CD14-positive monocyte (primary cell): ENCODE measurements at regions not wholly inside any gene's neighbourhood (a gene's known extent, or its start where the extent isn't known, plus 50 kb on each side); places are given as distances from the start of the nearest gene placed in this dataset.

ENCODE experiments used
- DNase-seq, 3 donors: peaks; one replicate each; pipeline ENCODE4 v3.0.0-alpha.2; 2011 to 2022
- H2AFZ ChIP-seq: 2 replicates; pipeline ENCODE4 v1.6.0; 2012; ENCODE audit warnings: mild to moderate bottlenecking, low read depth, low read length, inconsistent platforms; ENCODE audit not compliant: insufficient read depth, poor library complexity, severe bottlenecking
- H3K27ac ChIP-seq, 2 donors: 1 replicate in 1 of 2; 2 replicates in 1 of 2; pipeline ENCODE4 v1.5.1; 2012 to 2013; ENCODE audit warnings: low read length in 2 of 2, control low read depth in 1 of 2, inconsistent platforms in 1 of 2, low read depth in 1 of 2, mild to moderate bottlenecking in 1 of 2
- H3K27me3 ChIP-seq, 2 donors: one replicate each; pipeline versions ENCODE4 v1.6.0 to v1.6.1; 2011 to 2013; ENCODE audit warnings: low read length in 2 of 2; ENCODE audit not compliant: control insufficient read depth in 2 of 2, insufficient read depth in 2 of 2
- H3K36me3 ChIP-seq, 2 donors: replicated peaks in 1 of 2; 1 replicate in 1 of 2; 2 replicates in 1 of 2; pipeline versions ENCODE4 v1.5.1 to v1.6.1; 2012 to 2013; ENCODE audit warnings: low read length in 2 of 2, control low read depth in 1 of 2, inconsistent platforms in 1 of 2, mild to moderate bottlenecking in 1 of 2; ENCODE audit not compliant: insufficient read depth in 2 of 2, control insufficient read depth in 1 of 2
- H3K4me1 ChIP-seq, 2 donors: 1 replicate in 1 of 2; 2 replicates in 1 of 2; pipeline versions ENCODE4 v1.5.1 to v1.6.1; 2012 to 2013; ENCODE audit warnings: low read length in 2 of 2, control low read depth in 1 of 2, inconsistent platforms in 1 of 2, mild to moderate bottlenecking in 1 of 2, moderate library complexity in 1 of 2; ENCODE audit not compliant: insufficient read depth in 2 of 2, control insufficient read depth in 1 of 2
- H3K4me2 ChIP-seq: replicated peaks from 2 replicates; pipeline ENCODE3; 2012; ENCODE audit warnings: low read length, moderate library complexity, mild to moderate bottlenecking; ENCODE audit not compliant: poor library complexity, severe bottlenecking; ENCODE audit errors: extremely low read depth
- H3K4me3 ChIP-seq, 3 experiments: fragments of 200-600 bp in 1 of 3; sonication (generic) in 1 of 3; replicated peaks in 1 of 3; 1 replicate in 2 of 3; 2 replicates in 1 of 3; pipeline ENCODE4 v1.5.1; 2011 to 2013; ENCODE audit warnings: low read length in 3 of 3, mild to moderate bottlenecking in 3 of 3, control low read depth in 2 of 3, low read depth in 2 of 3, inconsistent platforms in 1 of 3, moderate library complexity in 1 of 3
- H3K79me2 ChIP-seq: 2 replicates; pipeline ENCODE4 v1.6.0; 2012; ENCODE audit warnings: mild to moderate bottlenecking, control low read depth, inconsistent platforms, low read length, moderate library complexity; ENCODE audit not compliant: insufficient read depth
- H3K9ac ChIP-seq: 2 replicates; pipeline ENCODE4 v1.6.0; 2017; ENCODE audit warnings: low read length, mild to moderate bottlenecking; ENCODE audit not compliant: insufficient read depth, poor library complexity, severe bottlenecking
- H3K9me3 ChIP-seq, 2 donors: replicated peaks in 1 of 2; 1 replicate in 1 of 2; 2 replicates in 1 of 2; pipeline versions ENCODE4 v1.5.1 to v1.6.1; 2012 to 2013; ENCODE audit warnings: low read length in 2 of 2, control low read depth in 1 of 2; ENCODE audit not compliant: control insufficient read depth in 1 of 2, insufficient read depth in 1 of 2
- H4K20me1 ChIP-seq: 2 replicates; pipeline ENCODE4 v1.6.0; 2012; ENCODE audit warnings: mild to moderate bottlenecking, low read length, control low read depth, moderate library complexity; ENCODE audit not compliant: insufficient read depth
- H3K27ac Mint-ChIP-seq, 7 donors: one replicate each; pipeline ENCODE4 v1.8.0; 2020; ENCODE audit warnings: mild to moderate bottlenecking in 7 of 7, mixed read lengths in 7 of 7, moderate library complexity in 6 of 7, inconsistent platforms in 2 of 7
- H3K27me3 Mint-ChIP-seq, 3 donors: one replicate each; pipeline ENCODE4 v1.8.0; 2021 to 2022; ENCODE audit warnings: low read depth in 3 of 3, mild to moderate bottlenecking in 3 of 3, mixed read lengths in 3 of 3, moderate library complexity in 3 of 3, inconsistent platforms in 1 of 3
- H3K36me3 Mint-ChIP-seq, 2 donors: one replicate each; pipeline ENCODE4 v1.8.0; 2020; ENCODE audit warnings: mixed read lengths in 2 of 2, inconsistent platforms in 1 of 2, mild to moderate bottlenecking in 1 of 2
- H3K4me1 Mint-ChIP-seq: one replicate; pipeline ENCODE4 v1.8.0; 2020; ENCODE audit warnings: mild to moderate bottlenecking, mixed read lengths
- H3K4me3 Mint-ChIP-seq, 2 donors: one replicate each; pipeline ENCODE4 v1.8.0; 2020; ENCODE audit warnings: mild to moderate bottlenecking in 2 of 2, mixed read lengths in 2 of 2, moderate library complexity in 1 of 2
- H3K9me3 Mint-ChIP-seq, 7 donors: one replicate each; pipeline ENCODE4 v1.8.0; 2020 to 2022; ENCODE audit warnings: mixed read lengths in 7 of 7, mild to moderate bottlenecking in 6 of 7, moderate library complexity in 6 of 7, inconsistent platforms in 2 of 7
- CTCF ChIP-seq: fragments of 200-600 bp; IDR thresholded peaks from one replicate; pipeline ENCODE4 v1.8.0; 2022; ENCODE audit warnings: antibody characterized with exemption, mild to moderate bottlenecking
- WGBS: methylation state at CpG from one replicate; pipeline ENCODE4 v1.1.5; 2013; ENCODE audit warnings: missing lambda C conversion rate; ENCODE audit not compliant: insufficient coverage; 5-methylcytosine and 5-hydroxymethylcytosine counted together
- intact Hi-C, 2 donors: fragments of 100-400 bp; cut with micrococcal nuclease; formaldehyde crosslinking; loops; one replicate each; pipeline versions ENCODE4 v1.15.0 to v1.15.1; 2023

- no peak overlapping the region for H3K27ac ChIP-seq
- WGBS = 100% methylated on average over 1 of the region's 5 CpGs
- H3K9me3 Mint-ChIP-seq = no peaks in the 10 kb centered on the region
Measured at GRCh38 chr7:25424855-25425254, 196.6 kb upstream of the NPVF start.

GRCh38 chr7:25427721-25428120 is 199.4 kb upstream of the NPVF start:
- no peak for TF ChIP-seq CTCF
- H3K79me2 ChIP-seq = no peaks in the 10 kb centered on the region
- no peak overlapping the region for H3K4me3 ChIP-seq
- no peak overlapping the region for H3K27ac Mint-ChIP-seq
- H3K4me1 ChIP-seq = no peaks in the 10 kb centered on the region
- H3K27me3 Mint-ChIP-seq = peaks cover 0 to 3% (median 2%) of the 10 kb centered on the region in 3 donors
- DNase-seq = peak in 2 of 3 donors; percentile 4 to 8
- WGBS = no CpG with 5 or more reads among the region's 1 CpG
- no peaks in the 10 kb centered on the region for H3K9me3 Mint-ChIP-seq
- H3K36me3 ChIP-seq = no peaks in the 10 kb centered on the region
- no peaks in the 10 kb centered on the region for H3K36me3 Mint-ChIP-seq
- no peaks in the 10 kb centered on the region for H3K27me3 ChIP-seq
- no peak overlapping the region for H3K9ac ChIP-seq
- no peak overlapping the region for H3K4me3 Mint-ChIP-seq
- peaks cover 6% of the 10 kb centered on the region for H3K4me1 Mint-ChIP-seq
- no peak overlapping the region for H3K4me2 ChIP-seq
- no peak overlapping the region for H2AFZ ChIP-seq
- no peaks in the 10 kb centered on the region for H3K9me3 ChIP-seq
- intact Hi-C loops = no loop called here
- no peak overlapping the region for H3K27ac ChIP-seq
- H4K20me1 ChIP-seq = no peaks in the 10 kb centered on the region

More at GRCh38 chr7:25424855-25425254, 196.6 kb upstream of the NPVF start:
- Histone ChIP-seq H3K27me3 (peaks cover 0 to 2% of the 10 kb centered on the region in 2 donors), H3K9me3 (no peaks in the 10 kb centered on the region), H3K4me1 (no peaks in the 10 kb centered on the region), H3K36me3 (no peaks in the 10 kb centered on the region), H3K79me2 (no peaks in the 10 kb centered on the region), H2AFZ (no peak overlapping the region), H4K20me1 (no peaks in the 10 kb centered on the region), H3K4me3 (no peak overlapping the region), H3K4me2 (no peak overlapping the region), H3K9ac (no peak overlapping the region)
- DNase-seq = no peak
- Mint-ChIP-seq H3K36me3 (no peaks in the 10 kb centered on the region), H3K27me3 (peaks cover 0 to 8% (median 4%) of the 10 kb centered on the region in 3 donors), H3K4me3 (no peak overlapping the region), H3K4me1 (peaks cover 6% of the 10 kb centered on the region), H3K27ac (no peak overlapping the region)
- intact Hi-C loops = no loop called here
- no peak for TF ChIP-seq CTCF
